Astrocyte of the cerebellum (primary cell): ENCODE measurements at regions not wholly inside any gene's neighbourhood (a gene's known extent, or its start where the extent isn't known, plus 50 kb on each side); places are given as distances from the start of the nearest gene placed in this dataset.

ENCODE experiments used
- DNase-seq: peaks from one replicate; pipeline ENCODE4 v3.0.0-alpha.2; 2011; ENCODE audit warnings: low read depth
- H3K4me3 ChIP-seq: 2 replicates; pipeline ENCODE4 v1.5.1; 2011; ENCODE audit warnings: mild to moderate bottlenecking, low read depth, low read length, moderate library complexity
- in situ Hi-C: cut with HindIII; loops from 2 replicates; pipeline ENCODE4 v1.10.0; 2017; ENCODE audit warnings: low sequenced_read_pairs
- TF ChIP-seq, protein P1 (sequence below): IDR thresholded peaks from 2 replicates; pipeline ENCODE4 v1.5.1; 2012; ENCODE audit warnings: low read length, low read depth, moderate library complexity, mild to moderate bottlenecking; ENCODE audit errors: missing control alignments

GRCh38 chr6:160929831-160930230 lies 61.7 kb upstream of the MAP3K4 start:
- TF ChIP-seq, protein P1, sequence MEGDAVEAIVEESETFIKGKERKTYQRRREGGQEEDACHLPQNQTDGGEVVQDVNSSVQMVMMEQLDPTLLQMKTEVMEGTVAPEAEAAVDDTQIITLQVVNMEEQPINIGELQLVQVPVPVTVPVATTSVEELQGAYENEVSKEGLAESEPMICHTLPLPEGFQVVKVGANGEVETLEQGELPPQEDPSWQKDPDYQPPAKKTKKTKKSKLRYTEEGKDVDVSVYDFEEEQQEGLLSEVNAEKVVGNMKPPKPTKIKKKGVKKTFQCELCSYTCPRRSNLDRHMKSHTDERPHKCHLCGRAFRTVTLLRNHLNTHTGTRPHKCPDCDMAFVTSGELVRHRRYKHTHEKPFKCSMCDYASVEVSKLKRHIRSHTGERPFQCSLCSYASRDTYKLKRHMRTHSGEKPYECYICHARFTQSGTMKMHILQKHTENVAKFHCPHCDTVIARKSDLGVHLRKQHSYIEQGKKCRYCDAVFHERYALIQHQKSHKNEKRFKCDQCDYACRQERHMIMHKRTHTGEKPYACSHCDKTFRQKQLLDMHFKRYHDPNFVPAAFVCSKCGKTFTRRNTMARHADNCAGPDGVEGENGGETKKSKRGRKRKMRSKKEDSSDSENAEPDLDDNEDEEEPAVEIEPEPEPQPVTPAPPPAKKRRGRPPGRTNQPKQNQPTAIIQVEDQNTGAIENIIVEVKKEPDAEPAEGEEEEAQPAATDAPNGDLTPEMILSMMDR = no peak
- in situ Hi-C loops = loop anchor here (5.0 to 10.0 kb wide), 2 partner anchors 87 to 325 kb away; no protein-coding TSS in a partner anchor
- no peak for DNase-seq

GRCh38 chr6:160930547-160931377 lies 60.8 kb upstream of the MAP3K4 start:
- peak; percentile 64 for DNase-seq
- peak overlapping the region; percentile 51 for H3K4me3 ChIP-seq
- in situ Hi-C loops = loop anchor here (5.0 to 10.0 kb wide), 2 partner anchors 87 to 324 kb away; no protein-coding TSS in a partner anchor
- TF ChIP-seq, protein P1 = peak; percentile 71

More at GRCh38 chr6:160929831-160930230, 61.7 kb upstream of the MAP3K4 start:
- H3K4me3 ChIP-seq = no peak overlapping the region

DNA sequence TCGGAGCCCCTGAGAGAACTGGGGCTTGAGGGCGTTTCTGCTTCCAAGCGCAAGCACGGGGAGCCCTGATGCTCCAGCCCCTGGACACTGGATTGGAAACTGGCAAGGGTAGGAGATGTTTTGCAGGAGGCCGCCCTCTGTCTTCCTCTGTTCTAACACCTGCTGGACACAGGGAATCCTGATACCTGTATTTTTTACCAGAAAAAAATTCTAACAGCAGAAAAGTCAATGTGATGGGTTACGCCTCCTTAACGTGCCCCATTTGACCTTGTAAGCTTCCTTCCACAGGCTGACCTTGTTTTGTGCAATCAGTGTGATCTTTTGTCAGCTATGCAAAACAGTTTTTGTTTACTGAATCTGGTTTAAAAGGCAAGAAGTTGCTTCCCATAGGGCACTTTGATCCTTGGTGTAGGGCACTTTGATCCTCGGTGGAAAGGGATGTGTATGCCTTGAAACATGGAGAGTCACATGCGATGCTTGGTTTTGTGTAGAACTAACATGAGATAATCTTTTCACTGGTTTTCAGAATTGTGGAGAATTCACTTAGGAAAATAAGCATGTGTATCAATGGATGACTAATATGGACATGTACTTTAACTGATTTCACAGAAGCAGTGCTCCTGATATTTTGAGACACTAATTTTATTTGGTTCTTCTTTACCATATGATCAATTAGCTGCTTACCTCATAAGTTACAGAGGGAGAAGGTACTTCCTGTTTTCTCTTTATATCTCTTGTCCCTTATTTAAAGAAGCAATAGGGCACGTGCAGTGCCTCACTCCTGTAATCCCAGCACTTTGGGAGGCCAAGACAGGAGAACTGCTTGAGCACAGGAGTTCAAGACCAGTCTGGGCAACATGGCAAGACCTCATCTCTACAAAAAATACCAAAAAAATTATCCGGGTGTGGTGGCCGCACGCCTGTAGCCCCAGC lies 59.9 kb upstream of the MAP3K4 start:
- in situ Hi-C loops = loop anchor here (5.0 to 10.0 kb wide), 2 partner anchors 86 to 323 kb away; no protein-coding TSS in a partner anchor
- DNase-seq = no peak

DNA sequence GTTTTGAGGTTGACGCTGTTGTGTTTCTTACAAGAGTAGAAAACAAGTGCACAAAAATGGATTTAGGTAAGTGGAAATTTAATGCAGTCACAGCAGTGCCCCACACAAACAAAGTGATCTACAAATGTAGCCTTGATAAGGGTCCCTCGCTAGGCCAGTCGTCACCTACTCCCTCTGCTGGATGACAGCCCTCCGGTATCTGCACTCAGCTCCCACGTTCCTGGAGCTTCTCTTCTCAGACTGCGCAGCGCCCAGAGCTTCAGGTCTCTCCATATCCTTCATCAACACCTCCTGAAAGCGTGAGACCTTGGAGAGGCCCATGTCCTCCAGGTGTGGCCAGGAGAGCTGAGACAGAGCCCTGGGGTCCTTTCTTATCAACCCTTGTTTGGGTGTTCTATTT lies 58.3 kb upstream of the MAP3K4 start:
- DNase-seq = no peak
- in situ Hi-C loops = loop anchor here (5.0 to 10.0 kb wide), 2 partner anchors 84 to 322 kb away; no protein-coding TSS in a partner anchor
- H3K4me3 ChIP-seq = no peak overlapping the region
- TF ChIP-seq, protein P1 = no peak

More for the DNA sequence above, 59.9 kb upstream of the MAP3K4 start:
- peak overlapping the region; percentile 51 for H3K4me3 ChIP-seq
- TF ChIP-seq, protein P1 = no peak

DNA sequence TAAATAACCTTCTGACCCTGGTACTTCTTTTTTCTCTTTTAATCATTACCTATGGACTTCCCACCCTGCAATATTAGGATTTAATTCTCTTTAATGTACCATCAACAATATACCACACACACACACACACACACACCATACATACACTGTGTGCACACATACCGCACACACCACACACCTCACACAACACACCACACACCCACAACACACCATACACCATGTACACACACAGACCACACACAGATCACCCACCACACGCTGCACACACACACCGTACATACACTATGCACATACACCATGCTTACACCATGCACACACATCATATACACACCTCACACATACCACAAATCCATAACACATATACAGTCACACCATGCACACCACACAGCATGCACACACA lies 57.4 kb upstream of the MAP3K4 start:
- TF ChIP-seq, protein P1 = no peak
- no peak for DNase-seq
- H3K4me3 ChIP-seq = no peak overlapping the region
- in situ Hi-C loops = loop anchor here (5.0 to 10.0 kb wide), 2 partner anchors 83 to 321 kb away; no protein-coding TSS in a partner anchor

- in situ Hi-C loops = no loop called here
- H3K4me3 ChIP-seq = no peak overlapping the region
- no peak for DNase-seq
- TF ChIP-seq, protein P1 = no peak
These were observed 51.4 kb upstream of the MAP3K4 start for GRCh38 chr6:160940197-160940596.
